ENCODE measurements at regions not wholly inside any gene's neighbourhood (a gene's known extent, or its start where the extent isn't known, plus 50 kb on each side); places are given as distances from the start of the nearest gene placed in this dataset.
A peak's percentile ranks its signal among the peaks of the same experiment; 100 is the strongest.

DNA sequence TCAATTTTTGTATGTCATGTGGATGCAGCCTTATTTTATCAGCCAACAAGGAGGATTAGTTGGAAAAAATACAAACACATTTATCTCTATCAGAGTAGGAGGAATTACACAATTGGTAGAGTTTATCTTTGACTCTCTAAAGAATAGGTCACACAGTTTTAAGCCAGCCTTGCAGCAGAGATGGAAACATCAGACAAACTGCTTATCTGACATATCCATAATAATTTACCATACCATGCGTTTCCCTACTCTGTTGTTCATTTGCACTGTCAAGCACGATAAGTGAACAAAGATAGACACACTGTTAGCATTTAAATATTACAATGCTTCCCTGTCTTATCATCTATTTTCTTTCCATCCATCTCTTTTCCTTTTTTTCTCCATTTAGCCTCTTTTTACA is 283.7 kb upstream of the SMIM30 start:
- no peak overlapping the region for H3K4me3 ChIP-seq (ENCODE audit: low read depth, low read length)
- no peak for DNase-seq (ENCODE audit: low read depth)
- TF ChIP-seq, protein P1, sequence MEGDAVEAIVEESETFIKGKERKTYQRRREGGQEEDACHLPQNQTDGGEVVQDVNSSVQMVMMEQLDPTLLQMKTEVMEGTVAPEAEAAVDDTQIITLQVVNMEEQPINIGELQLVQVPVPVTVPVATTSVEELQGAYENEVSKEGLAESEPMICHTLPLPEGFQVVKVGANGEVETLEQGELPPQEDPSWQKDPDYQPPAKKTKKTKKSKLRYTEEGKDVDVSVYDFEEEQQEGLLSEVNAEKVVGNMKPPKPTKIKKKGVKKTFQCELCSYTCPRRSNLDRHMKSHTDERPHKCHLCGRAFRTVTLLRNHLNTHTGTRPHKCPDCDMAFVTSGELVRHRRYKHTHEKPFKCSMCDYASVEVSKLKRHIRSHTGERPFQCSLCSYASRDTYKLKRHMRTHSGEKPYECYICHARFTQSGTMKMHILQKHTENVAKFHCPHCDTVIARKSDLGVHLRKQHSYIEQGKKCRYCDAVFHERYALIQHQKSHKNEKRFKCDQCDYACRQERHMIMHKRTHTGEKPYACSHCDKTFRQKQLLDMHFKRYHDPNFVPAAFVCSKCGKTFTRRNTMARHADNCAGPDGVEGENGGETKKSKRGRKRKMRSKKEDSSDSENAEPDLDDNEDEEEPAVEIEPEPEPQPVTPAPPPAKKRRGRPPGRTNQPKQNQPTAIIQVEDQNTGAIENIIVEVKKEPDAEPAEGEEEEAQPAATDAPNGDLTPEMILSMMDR (conservative IDR thresholded peaks at IDR 0.05; ENCODE audit: low read depth, low read length) = no peak

DNA sequence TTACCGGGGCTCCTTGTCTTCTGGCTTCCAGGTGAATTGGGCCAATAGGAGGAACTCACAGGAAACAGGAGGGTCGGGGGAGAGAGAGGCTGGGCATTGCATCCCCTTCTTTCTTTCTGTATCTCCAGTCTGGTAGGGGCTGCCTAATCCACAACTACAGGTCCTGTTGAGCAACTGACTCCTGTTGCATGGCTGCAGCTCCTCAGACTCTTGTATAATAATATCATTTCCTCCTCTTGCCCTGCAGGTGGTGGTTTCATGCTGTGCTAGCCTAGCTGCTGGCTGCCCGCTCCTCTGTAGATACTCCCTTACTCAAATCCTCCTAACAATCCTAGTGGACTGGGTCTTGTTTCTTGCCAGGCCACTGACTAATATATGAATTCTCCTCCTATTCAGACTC is 276.5 kb upstream of the SMIM30 start:
- peak; percentile 48 for DNase-seq (ENCODE audit: low read depth)
- no peak overlapping the region for H3K4me3 ChIP-seq (ENCODE audit: low read depth, low read length)
- TF ChIP-seq, protein P1 (conservative IDR thresholded peaks at IDR 0.05; ENCODE audit: low read depth, low read length) = no peak

GRCh38 chr7:113392841-113393540 is 274.6 kb upstream of the SMIM30 start:
- DNase-seq (ENCODE audit: low read depth) = no peak
- H3K4me3 ChIP-seq (ENCODE audit: low read depth, low read length) = no peak overlapping the region
- TF ChIP-seq, protein P1 (conservative IDR thresholded peaks at IDR 0.05; ENCODE audit: low read depth, low read length) = no peak

- TF ChIP-seq, protein P1 (conservative IDR thresholded peaks at IDR 0.05; ENCODE audit: low read depth, low read length) = no peak
- DNase-seq (ENCODE audit: low read depth) = no peak
- H3K4me3 ChIP-seq (ENCODE audit: low read depth, low read length) = no peak overlapping the region
Measured at GRCh38 chr7:113392421-113392820, 274.1 kb upstream of the SMIM30 start.

GRCh38 chr7:113389112-113389646 is 270.8 kb upstream of the SMIM30 start:
- DNase-seq (ENCODE audit: low read depth) = no peak
- no peak overlapping the region for H3K4me3 ChIP-seq (ENCODE audit: low read depth, low read length)
- TF ChIP-seq, protein P1 (conservative IDR thresholded peaks at IDR 0.05; ENCODE audit: low read depth, low read length) = no peak

DNA sequence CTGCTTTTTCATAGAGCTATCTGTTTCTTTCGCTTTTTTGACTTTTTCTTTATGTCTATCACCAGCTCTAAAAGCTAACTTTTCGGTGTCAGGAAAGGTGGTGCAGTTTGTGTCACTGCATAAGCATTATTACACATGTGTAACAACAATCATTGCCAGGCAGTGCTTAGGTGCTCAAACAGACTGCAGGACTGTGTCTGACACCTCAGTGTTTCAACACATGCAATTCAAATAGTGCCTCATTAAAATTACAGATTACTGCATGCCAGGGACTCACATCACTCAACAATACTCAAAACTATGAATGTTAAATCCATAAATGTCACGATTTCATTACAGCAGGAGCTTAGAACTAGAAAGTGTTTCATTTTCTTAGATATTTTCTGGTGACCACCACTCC is 265.3 kb upstream of the SMIM30 start:
- DNase-seq (ENCODE audit: low read depth) = no peak

More for the DNA sequence above, 265.3 kb upstream of the SMIM30 start:
- no peak overlapping the region for H3K4me3 ChIP-seq (ENCODE audit: low read depth, low read length)
- TF ChIP-seq, protein P1 (conservative IDR thresholded peaks at IDR 0.05; ENCODE audit: low read depth, low read length) = no peak

Measured in choroid plexus epithelial cell (primary cell).